ENCODE measurements at regions not wholly inside any gene's neighbourhood (a gene's known extent, or its start where the extent isn't known, plus 50 kb on each side); places are given as distances from the start of the nearest gene placed in this dataset.

DNA sequence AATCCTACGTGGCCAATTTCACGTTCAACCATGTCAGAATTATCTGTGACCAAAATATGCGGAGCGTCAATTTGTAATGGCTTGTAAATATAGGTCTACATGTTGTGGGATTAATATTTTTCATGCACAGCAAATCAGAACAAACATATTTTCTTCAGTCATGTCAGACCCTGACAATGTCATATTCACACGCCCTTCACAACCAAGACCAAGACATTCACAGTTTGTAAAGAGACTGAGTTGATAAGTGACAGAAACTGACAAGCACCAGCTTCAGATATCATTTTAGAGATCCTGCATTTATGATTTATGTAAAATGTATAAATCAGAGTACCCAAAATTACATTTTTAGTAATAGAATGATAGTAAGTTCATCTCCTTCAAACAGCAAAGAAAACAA is 57.3 kb upstream of the NOVA1 start:
- TF ChIP-seq, protein P1, sequence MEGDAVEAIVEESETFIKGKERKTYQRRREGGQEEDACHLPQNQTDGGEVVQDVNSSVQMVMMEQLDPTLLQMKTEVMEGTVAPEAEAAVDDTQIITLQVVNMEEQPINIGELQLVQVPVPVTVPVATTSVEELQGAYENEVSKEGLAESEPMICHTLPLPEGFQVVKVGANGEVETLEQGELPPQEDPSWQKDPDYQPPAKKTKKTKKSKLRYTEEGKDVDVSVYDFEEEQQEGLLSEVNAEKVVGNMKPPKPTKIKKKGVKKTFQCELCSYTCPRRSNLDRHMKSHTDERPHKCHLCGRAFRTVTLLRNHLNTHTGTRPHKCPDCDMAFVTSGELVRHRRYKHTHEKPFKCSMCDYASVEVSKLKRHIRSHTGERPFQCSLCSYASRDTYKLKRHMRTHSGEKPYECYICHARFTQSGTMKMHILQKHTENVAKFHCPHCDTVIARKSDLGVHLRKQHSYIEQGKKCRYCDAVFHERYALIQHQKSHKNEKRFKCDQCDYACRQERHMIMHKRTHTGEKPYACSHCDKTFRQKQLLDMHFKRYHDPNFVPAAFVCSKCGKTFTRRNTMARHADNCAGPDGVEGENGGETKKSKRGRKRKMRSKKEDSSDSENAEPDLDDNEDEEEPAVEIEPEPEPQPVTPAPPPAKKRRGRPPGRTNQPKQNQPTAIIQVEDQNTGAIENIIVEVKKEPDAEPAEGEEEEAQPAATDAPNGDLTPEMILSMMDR (optimal IDR thresholded peaks at IDR 0.05 in 1 of 3, IDR thresholded peaks at IDR 0.05 in 1 of 3, conservative IDR thresholded peaks at IDR 0.05 in 1 of 3; ENCODE audit: extremely low read depth in 1 of 3, insufficient read depth in 2 of 3, low read length in 3 of 3), result no peak
- TF ChIP-seq EZH2 (IDR thresholded peaks at IDR 0.05; ENCODE audit: low read length), result no peak

Measured in keratinocyte (primary cell).